ENCODE measurements at regions not wholly inside any gene's neighbourhood (a gene's known extent, or its start where the extent isn't known, plus 50 kb on each side); places are given as distances from the start of the nearest gene placed in this dataset.

DNA sequence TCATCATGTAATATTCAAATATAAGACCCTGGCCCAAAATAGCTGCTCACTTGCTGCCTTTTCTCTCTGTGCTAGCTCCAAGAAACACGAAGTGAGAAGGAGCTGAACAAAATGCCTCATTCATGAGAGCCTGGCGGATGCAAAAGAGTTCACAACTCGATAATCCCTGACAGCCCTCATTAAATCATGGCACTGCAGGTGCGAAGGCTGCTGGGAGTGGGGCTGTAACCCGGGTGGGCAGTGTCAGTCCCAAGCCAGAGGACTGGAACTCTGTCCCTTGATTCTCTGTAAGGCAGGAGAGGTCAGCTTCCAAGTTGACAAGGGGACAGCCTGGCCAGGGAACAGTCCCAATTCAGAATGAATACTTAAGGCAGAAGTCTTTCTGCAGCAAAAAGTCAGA is 318.5 kb downstream of the CDC5L start:
- no peak overlapping the region for H3K4me3 ChIP-seq (ENCODE audit: low read depth, low read length, poor library complexity, severe bottlenecking)
- no peaks in the 10 kb centered on the region for H3K9me3 ChIP-seq (ENCODE audit: low read length)
- H2AFZ ChIP-seq (ENCODE audit: low read length) = no peak overlapping the region
- no peak overlapping the region for H3K4me2 ChIP-seq (ENCODE audit: low read length)
- no peaks in the 10 kb centered on the region for H3K27me3 ChIP-seq (ENCODE audit: insufficient read depth, low read length)
- H3K27ac ChIP-seq (ENCODE audit: low read depth, low read length, poor library complexity, severe bottlenecking) = no peak overlapping the region
- H3F3A ChIP-seq (ENCODE audit: insufficient read depth, low read length) = no peaks in the 10 kb centered on the region
- no peaks in the 10 kb centered on the region for H3K4me1 ChIP-seq (ENCODE audit: insufficient read depth, low read length, severe bottlenecking)
- H3K36me3 ChIP-seq (ENCODE audit: insufficient read depth, low read length) = no peaks in the 10 kb centered on the region
- TF ChIP-seq, protein P1, sequence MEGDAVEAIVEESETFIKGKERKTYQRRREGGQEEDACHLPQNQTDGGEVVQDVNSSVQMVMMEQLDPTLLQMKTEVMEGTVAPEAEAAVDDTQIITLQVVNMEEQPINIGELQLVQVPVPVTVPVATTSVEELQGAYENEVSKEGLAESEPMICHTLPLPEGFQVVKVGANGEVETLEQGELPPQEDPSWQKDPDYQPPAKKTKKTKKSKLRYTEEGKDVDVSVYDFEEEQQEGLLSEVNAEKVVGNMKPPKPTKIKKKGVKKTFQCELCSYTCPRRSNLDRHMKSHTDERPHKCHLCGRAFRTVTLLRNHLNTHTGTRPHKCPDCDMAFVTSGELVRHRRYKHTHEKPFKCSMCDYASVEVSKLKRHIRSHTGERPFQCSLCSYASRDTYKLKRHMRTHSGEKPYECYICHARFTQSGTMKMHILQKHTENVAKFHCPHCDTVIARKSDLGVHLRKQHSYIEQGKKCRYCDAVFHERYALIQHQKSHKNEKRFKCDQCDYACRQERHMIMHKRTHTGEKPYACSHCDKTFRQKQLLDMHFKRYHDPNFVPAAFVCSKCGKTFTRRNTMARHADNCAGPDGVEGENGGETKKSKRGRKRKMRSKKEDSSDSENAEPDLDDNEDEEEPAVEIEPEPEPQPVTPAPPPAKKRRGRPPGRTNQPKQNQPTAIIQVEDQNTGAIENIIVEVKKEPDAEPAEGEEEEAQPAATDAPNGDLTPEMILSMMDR (IDR thresholded peaks at IDR 0.05; ENCODE audit: low read length) = no peak
- no peak overlapping the region for H3K9ac ChIP-seq (ENCODE audit: low read length)
- H4K20me1 ChIP-seq (ENCODE audit: insufficient read depth, low read length) = no peaks in the 10 kb centered on the region
- H3K79me2 ChIP-seq (ENCODE audit: insufficient read depth, low read length) = no peaks in the 10 kb centered on the region
- H3K9me2 ChIP-seq (ENCODE audit: low read depth, low read length) = no peaks in the 10 kb centered on the region

DNA sequence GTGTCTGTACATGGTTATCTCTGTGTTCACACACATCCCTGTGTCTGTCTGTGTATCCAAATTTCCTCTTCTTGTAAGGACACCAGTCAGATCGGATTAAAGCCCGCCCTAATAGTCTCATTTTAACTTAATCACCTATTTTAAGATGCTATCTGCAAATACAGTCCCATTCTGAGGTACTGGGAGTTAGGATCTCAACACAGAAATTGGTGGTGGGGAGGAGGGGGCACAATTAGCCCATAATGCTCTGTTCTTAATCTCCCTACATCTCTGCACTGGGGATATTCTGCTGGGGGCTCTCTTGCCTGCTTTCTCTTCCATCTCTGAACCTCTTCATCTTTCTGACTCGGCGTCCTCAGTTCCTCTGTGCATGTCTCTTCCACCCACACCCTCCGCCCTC is 320.7 kb downstream of the CDC5L start:
- Histone ChIP-seq H3K4me1 (ENCODE audit: insufficient read depth, low read length, severe bottlenecking) (no peaks in the 10 kb centered on the region), H3K9me2 (ENCODE audit: low read depth, low read length) (no peaks in the 10 kb centered on the region), H3K9me3 (ENCODE audit: low read length) (no peaks in the 10 kb centered on the region), H3K27me3 (ENCODE audit: insufficient read depth, low read length) (no peaks in the 10 kb centered on the region), H3K4me3 (ENCODE audit: low read depth, low read length, poor library complexity, severe bottlenecking) (no peak overlapping the region), H4K20me1 (ENCODE audit: insufficient read depth, low read length) (no peaks in the 10 kb centered on the region), H3K4me2 (ENCODE audit: low read length) (no peak overlapping the region), H3F3A (ENCODE audit: insufficient read depth, low read length) (no peaks in the 10 kb centered on the region), H3K79me2 (ENCODE audit: insufficient read depth, low read length) (no peaks in the 10 kb centered on the region), H2AFZ (ENCODE audit: low read length) (no peak overlapping the region), H3K27ac (ENCODE audit: low read depth, low read length, poor library complexity, severe bottlenecking) (no peak overlapping the region), H3K36me3 (ENCODE audit: insufficient read depth, low read length) (no peaks in the 10 kb centered on the region), H3K9ac (ENCODE audit: low read length) (no peak overlapping the region)
- no peak for TF ChIP-seq EZH2 (IDR thresholded peaks at IDR 0.05; ENCODE audit: borderline replicate concordance, low read length)
- TF ChIP-seq, protein P1 (IDR thresholded peaks at IDR 0.05; ENCODE audit: low read length) = no peak

DNA sequence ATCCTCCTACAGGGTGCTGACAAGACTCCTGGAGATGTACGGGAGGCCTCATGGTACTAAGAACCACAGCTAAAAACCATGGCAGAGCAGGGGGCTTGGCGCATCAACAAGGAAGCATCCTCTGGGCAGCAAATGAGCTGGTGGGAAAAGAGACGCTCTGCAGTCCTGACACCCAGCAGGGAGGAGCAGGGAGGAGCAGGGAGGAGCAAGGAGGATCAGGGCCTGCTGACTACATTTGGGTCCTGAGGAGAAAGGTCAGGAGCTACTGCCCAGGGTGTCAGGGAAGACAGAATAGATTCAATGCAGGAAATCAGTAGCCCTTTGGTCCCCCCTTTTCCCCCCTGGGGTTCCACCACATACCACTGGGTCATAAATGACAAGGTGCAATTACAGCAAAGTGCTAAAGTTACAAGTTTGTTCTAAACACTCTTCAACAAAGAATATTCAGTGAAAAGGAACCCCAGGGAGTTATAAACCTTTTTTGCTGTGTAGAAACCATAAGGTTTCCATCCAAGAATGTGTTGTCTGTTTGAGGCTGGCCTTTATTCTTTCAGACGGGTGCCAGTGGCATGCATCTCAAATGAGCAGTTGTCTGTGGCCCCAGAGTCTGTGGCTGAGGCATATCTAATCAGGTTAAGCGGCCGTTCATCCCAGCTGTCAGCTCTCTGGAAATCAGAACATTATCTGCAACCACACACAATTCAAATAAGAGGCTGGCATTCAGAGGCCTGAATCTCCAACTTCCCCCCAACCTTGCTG is 325.0 kb downstream of the CDC5L start:
- H3K4me3 ChIP-seq (ENCODE audit: low read depth, low read length, poor library complexity, severe bottlenecking) = no peak overlapping the region
- no peak overlapping the region for H3K27ac ChIP-seq (ENCODE audit: low read depth, low read length, poor library complexity, severe bottlenecking)
- H3K4me1 ChIP-seq (ENCODE audit: insufficient read depth, low read length, severe bottlenecking) = no peaks in the 10 kb centered on the region
- H3K36me3 ChIP-seq (ENCODE audit: insufficient read depth, low read length) = no peaks in the 10 kb centered on the region
- H3K79me2 ChIP-seq (ENCODE audit: insufficient read depth, low read length) = no peaks in the 10 kb centered on the region
- no peak overlapping the region for H3K9ac ChIP-seq (ENCODE audit: low read length)
- no peaks in the 10 kb centered on the region for H3K27me3 ChIP-seq (ENCODE audit: insufficient read depth, low read length)
- no peaks in the 10 kb centered on the region for H3K9me3 ChIP-seq (ENCODE audit: low read length)
- no peaks in the 10 kb centered on the region for H3K9me2 ChIP-seq (ENCODE audit: low read depth, low read length)
- no peak for TF ChIP-seq EZH2 (IDR thresholded peaks at IDR 0.05; ENCODE audit: borderline replicate concordance, low read length)
- TF ChIP-seq, protein P1 (IDR thresholded peaks at IDR 0.05; ENCODE audit: low read length) = no peak
- no peaks in the 10 kb centered on the region for H4K20me1 ChIP-seq (ENCODE audit: insufficient read depth, low read length)
- H3F3A ChIP-seq (ENCODE audit: insufficient read depth, low read length) = no peaks in the 10 kb centered on the region
- no peak overlapping the region for H3K4me2 ChIP-seq (ENCODE audit: low read length)
- no peak overlapping the region for H2AFZ ChIP-seq (ENCODE audit: low read length)

All from OCI-LY1 (cell line).